ENCODE measurements at regions not wholly inside any gene's neighbourhood (a gene's known extent, or its start where the extent isn't known, plus 50 kb on each side); places are given as distances from the start of the nearest gene placed in this dataset.

DNA sequence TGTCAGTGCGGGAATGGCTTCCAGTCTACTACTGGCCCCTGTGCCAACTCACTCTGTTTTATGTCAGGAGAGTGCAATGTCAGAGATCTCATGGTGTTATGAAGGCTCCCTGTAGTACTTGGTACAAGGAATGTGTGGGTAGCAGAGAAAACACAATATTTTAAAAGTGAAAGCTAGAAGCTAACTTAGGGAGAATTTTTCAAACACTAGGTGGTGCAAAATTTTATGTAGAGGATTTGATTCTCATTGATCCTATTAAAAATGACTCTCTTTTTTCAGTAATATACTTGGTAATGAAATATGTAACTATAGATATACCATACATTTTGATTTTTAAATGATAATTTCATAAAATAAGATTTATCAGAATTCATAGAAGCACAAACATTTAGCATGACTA is 134.7 kb downstream of the JRKL start:
- H3K4me1 ChIP-seq (ENCODE audit: control insufficient read depth, extremely low read depth, insufficient read depth, low read length), result no peaks in the 10 kb centered on the region
- DNase-seq (ENCODE audit: low read depth, low spot score), result no peak
- H3K27me3 ChIP-seq (ENCODE audit: control insufficient read depth, extremely low read depth, insufficient read depth, low read length), result no peaks in the 10 kb centered on the region
- no peak overlapping the region for H3K4me2 ChIP-seq (ENCODE audit: control insufficient read depth, extremely low read depth, insufficient read depth, low read depth, low read length)
- no peaks in the 10 kb centered on the region for H3K9me3 ChIP-seq (ENCODE audit: control insufficient read depth, low read depth, low read length)
- H3K27ac ChIP-seq (ENCODE audit: control insufficient read depth, insufficient read depth, low read length), result no peak overlapping the region
- no peak overlapping the region for H3K9ac ChIP-seq (ENCODE audit: control insufficient read depth, extremely low read depth, insufficient read depth, low read length)
- TF ChIP-seq, protein P1, sequence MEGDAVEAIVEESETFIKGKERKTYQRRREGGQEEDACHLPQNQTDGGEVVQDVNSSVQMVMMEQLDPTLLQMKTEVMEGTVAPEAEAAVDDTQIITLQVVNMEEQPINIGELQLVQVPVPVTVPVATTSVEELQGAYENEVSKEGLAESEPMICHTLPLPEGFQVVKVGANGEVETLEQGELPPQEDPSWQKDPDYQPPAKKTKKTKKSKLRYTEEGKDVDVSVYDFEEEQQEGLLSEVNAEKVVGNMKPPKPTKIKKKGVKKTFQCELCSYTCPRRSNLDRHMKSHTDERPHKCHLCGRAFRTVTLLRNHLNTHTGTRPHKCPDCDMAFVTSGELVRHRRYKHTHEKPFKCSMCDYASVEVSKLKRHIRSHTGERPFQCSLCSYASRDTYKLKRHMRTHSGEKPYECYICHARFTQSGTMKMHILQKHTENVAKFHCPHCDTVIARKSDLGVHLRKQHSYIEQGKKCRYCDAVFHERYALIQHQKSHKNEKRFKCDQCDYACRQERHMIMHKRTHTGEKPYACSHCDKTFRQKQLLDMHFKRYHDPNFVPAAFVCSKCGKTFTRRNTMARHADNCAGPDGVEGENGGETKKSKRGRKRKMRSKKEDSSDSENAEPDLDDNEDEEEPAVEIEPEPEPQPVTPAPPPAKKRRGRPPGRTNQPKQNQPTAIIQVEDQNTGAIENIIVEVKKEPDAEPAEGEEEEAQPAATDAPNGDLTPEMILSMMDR (optimal IDR thresholded peaks at IDR 0.05 in 1 of 3, IDR thresholded peaks at IDR 0.05 in 1 of 3, conservative IDR thresholded peaks at IDR 0.05 in 1 of 3; ENCODE audit: extremely low read depth in 1 of 3, insufficient read depth in 2 of 3, low read length in 3 of 3), result no peak
- TF ChIP-seq EZH2 (IDR thresholded peaks at IDR 0.05; ENCODE audit: low read length), result no peak
- H3K4me3 ChIP-seq (ENCODE audit: control insufficient read depth in 2 of 3, extremely low read depth in 1 of 3, insufficient read depth in 2 of 3, low read depth in 1 of 3, low read length in 3 of 3), result no peak overlapping the region
- no peaks in the 10 kb centered on the region for H3K36me3 ChIP-seq (ENCODE audit: control insufficient read depth in 2 of 2, extremely low read depth in 1 of 2, insufficient read depth in 2 of 2, low read length in 2 of 2)
- no peaks in the 10 kb centered on the region for H4K20me1 ChIP-seq (ENCODE audit: control insufficient read depth, extremely low read depth, insufficient read depth, low read length)
- no peaks in the 10 kb centered on the region for H3K9me1 ChIP-seq (ENCODE audit: control insufficient read depth, extremely low read depth, insufficient read depth, low read length)
- no peaks in the 10 kb centered on the region for H3K79me2 ChIP-seq (ENCODE audit: control insufficient read depth, insufficient read depth, low read length)
- dilution Hi-C loops (cut with MboI; ENCODE audit: extremely low pct_ligation_motif_present, low sequenced_read_pairs), result no loop called here
- no peak for FAIRE-seq
- H2AFZ ChIP-seq (ENCODE audit: control insufficient read depth, low read length), result no peak overlapping the region

- dilution Hi-C loops (cut with MboI; ENCODE audit: extremely low pct_ligation_motif_present, low sequenced_read_pairs), result no loop called here
- no peak for DNase-seq (ENCODE audit: low read depth, low spot score)
- H3K9me3 ChIP-seq (ENCODE audit: control insufficient read depth, low read depth, low read length), result no peaks in the 10 kb centered on the region
- H3K9ac ChIP-seq (ENCODE audit: control insufficient read depth, extremely low read depth, insufficient read depth, low read length), result no peak overlapping the region
- H3K27me3 ChIP-seq (ENCODE audit: control insufficient read depth, extremely low read depth, insufficient read depth, low read length), result no peaks in the 10 kb centered on the region
- H3K36me3 ChIP-seq (ENCODE audit: control insufficient read depth in 2 of 2, extremely low read depth in 1 of 2, insufficient read depth in 2 of 2, low read length in 2 of 2), result no peaks in the 10 kb centered on the region
- H3K79me2 ChIP-seq (ENCODE audit: control insufficient read depth, insufficient read depth, low read length), result no peaks in the 10 kb centered on the region
- H2AFZ ChIP-seq (ENCODE audit: control insufficient read depth, low read length), result no peak overlapping the region
- H3K4me3 ChIP-seq (ENCODE audit: control insufficient read depth in 2 of 3, extremely low read depth in 1 of 3, insufficient read depth in 2 of 3, low read depth in 1 of 3, low read length in 3 of 3), result no peak overlapping the region
- no peaks in the 10 kb centered on the region for H3K9me1 ChIP-seq (ENCODE audit: control insufficient read depth, extremely low read depth, insufficient read depth, low read length)
- no peaks in the 10 kb centered on the region for H3K4me1 ChIP-seq (ENCODE audit: control insufficient read depth, extremely low read depth, insufficient read depth, low read length)
- no peak overlapping the region for H3K4me2 ChIP-seq (ENCODE audit: control insufficient read depth, extremely low read depth, insufficient read depth, low read depth, low read length)
- no peak for FAIRE-seq
- no peaks in the 10 kb centered on the region for H4K20me1 ChIP-seq (ENCODE audit: control insufficient read depth, extremely low read depth, insufficient read depth, low read length)
- H3K27ac ChIP-seq (ENCODE audit: control insufficient read depth, insufficient read depth, low read length), result no peak overlapping the region
- TF ChIP-seq, protein P1 (optimal IDR thresholded peaks at IDR 0.05 in 1 of 3, IDR thresholded peaks at IDR 0.05 in 1 of 3, conservative IDR thresholded peaks at IDR 0.05 in 1 of 3; ENCODE audit: extremely low read depth in 1 of 3, insufficient read depth in 2 of 3, low read length in 3 of 3), result no peak
- no peak for TF ChIP-seq EZH2 (IDR thresholded peaks at IDR 0.05; ENCODE audit: low read length)
Observed at GRCh38 chr11:96530473-96530872, 140.7 kb downstream of the JRKL start.
